ENCODE measurements at regions not wholly inside any gene's neighbourhood (a gene's known extent, or its start where the extent isn't known, plus 50 kb on each side); places are given as distances from the start of the nearest gene placed in this dataset.

GRCh38 chr4:189313861-189314513 is 626.7 kb upstream of the FRG1 start:
- Histone ChIP-seq H3K23ac (ENCODE audit: low read length in 2 of 2) (no peak overlapping the region), H4K91ac (ENCODE audit: low read length) (no peak overlapping the region), H2BK12ac (ENCODE audit: low read length in 2 of 2) (no peak overlapping the region), H2AK5ac (ENCODE audit: low read length, severe bottlenecking) (no peak overlapping the region), H4K8ac (ENCODE audit: low read length) (no peak overlapping the region), H3K27ac (ENCODE audit: low read length, poor library complexity, severe bottlenecking) (no peak overlapping the region), H3K4me2 (ENCODE audit: low read length, poor library complexity, severe bottlenecking) (no peak overlapping the region), H3K4me1 (ENCODE audit: control insufficient read depth, insufficient read depth, low read depth, low read length) (no peaks in the 10 kb centered on the region), H3K4ac (ENCODE audit: low read depth in 1 of 2, low read length in 2 of 2) (no peak overlapping the region), H2BK120ac (ENCODE audit: low read depth, low read length) (no peak overlapping the region), H3K9me3 (ENCODE audit: control insufficient read depth, low read length) (no peaks in the 10 kb centered on the region), H3K9ac (ENCODE audit: low read length) (no peak overlapping the region), H2BK15ac (ENCODE audit: low read depth, poor library complexity, severe bottlenecking) (no peak overlapping the region), H3K14ac (ENCODE audit: low read length in 2 of 2) (no peak overlapping the region), H3K79me1 (replicated peaks; ENCODE audit: low read length, poor library complexity, severe bottlenecking) (no peaks in the 10 kb centered on the region), H3K27me3 (ENCODE audit: control insufficient read depth in 1 of 2, insufficient read depth in 1 of 2, low read length in 2 of 2) (no peaks in the 10 kb centered on the region), H3K18ac (ENCODE audit: low read depth in 1 of 2, low read length in 2 of 2) (no peak overlapping the region), H3K36me3 (ENCODE audit: control insufficient read depth in 1 of 2, insufficient read depth in 2 of 2, low read depth in 1 of 2, low read length in 2 of 2) (no peaks in the 10 kb centered on the region), H3K4me3 (ENCODE audit: insufficient read depth in 1 of 2, low read depth in 1 of 2, low read length in 2 of 2) (no peak overlapping the region), H2BK5ac (ENCODE audit: low read depth, low read length, poor library complexity, severe bottlenecking) (no peak overlapping the region), H2AFZ (ENCODE audit: low read depth, low read length) (no peak overlapping the region)
- no peak for DNase-seq
- 90% methylated on average over 14 of the region's 24 CpGs for WGBS

GRCh38 chr4:189322426-189322825 is 618.2 kb upstream of the FRG1 start:
- 89% methylated on average over 4 of the region's 6 CpGs for WGBS
- Histone ChIP-seq H3K4me3 (ENCODE audit: insufficient read depth in 1 of 2, low read depth in 1 of 2, low read length in 2 of 2) (no peak overlapping the region), H2AFZ (ENCODE audit: low read depth, low read length) (no peak overlapping the region), H4K91ac (ENCODE audit: low read length) (no peak overlapping the region), H3K14ac (ENCODE audit: low read length in 2 of 2) (no peak overlapping the region), H3K23ac (ENCODE audit: low read length in 2 of 2) (no peak overlapping the region), H2BK12ac (ENCODE audit: low read length in 2 of 2) (no peak overlapping the region), H3K79me1 (replicated peaks; ENCODE audit: low read length, poor library complexity, severe bottlenecking) (no peaks in the 10 kb centered on the region), H2BK15ac (ENCODE audit: low read depth, poor library complexity, severe bottlenecking) (no peak overlapping the region), H3K4me1 (ENCODE audit: control insufficient read depth, insufficient read depth, low read depth, low read length) (no peaks in the 10 kb centered on the region), H2AK5ac (ENCODE audit: low read length, severe bottlenecking) (no peak overlapping the region), H3K4me2 (ENCODE audit: low read length, poor library complexity, severe bottlenecking) (no peak overlapping the region), H3K4ac (ENCODE audit: low read depth in 1 of 2, low read length in 2 of 2) (no peak overlapping the region), H3K27ac (ENCODE audit: low read length, poor library complexity, severe bottlenecking) (no peak overlapping the region), H2BK120ac (ENCODE audit: low read depth, low read length) (no peak overlapping the region), H3K9ac (ENCODE audit: low read length) (no peak overlapping the region), H3K9me3 (ENCODE audit: control insufficient read depth, low read length) (peaks cover 17% of the 10 kb centered on the region), H3K18ac (ENCODE audit: low read depth in 1 of 2, low read length in 2 of 2) (no peak overlapping the region), H2BK5ac (ENCODE audit: low read depth, low read length, poor library complexity, severe bottlenecking) (no peak overlapping the region), H4K8ac (ENCODE audit: low read length) (no peak overlapping the region), H3K36me3 (ENCODE audit: control insufficient read depth in 1 of 2, insufficient read depth in 2 of 2, low read depth in 1 of 2, low read length in 2 of 2) (no peaks in the 10 kb centered on the region), H3K27me3 (ENCODE audit: control insufficient read depth in 1 of 2, insufficient read depth in 1 of 2, low read length in 2 of 2) (no peaks in the 10 kb centered on the region)
- DNase-seq = no peak

- Histone ChIP-seq H4K8ac (ENCODE audit: low read length) (no peak overlapping the region), H2AK5ac (ENCODE audit: low read length, severe bottlenecking) (no peak overlapping the region), H3K4me1 (ENCODE audit: control insufficient read depth, insufficient read depth, low read depth, low read length) (no peaks in the 10 kb centered on the region), H3K27ac (ENCODE audit: low read length, poor library complexity, severe bottlenecking) (no peak overlapping the region), H2BK5ac (ENCODE audit: low read depth, low read length, poor library complexity, severe bottlenecking) (no peak overlapping the region), H3K23ac (ENCODE audit: low read length in 2 of 2) (no peak overlapping the region), H3K9ac (ENCODE audit: low read length) (no peak overlapping the region), H3K79me1 (replicated peaks; ENCODE audit: low read length, poor library complexity, severe bottlenecking) (no peaks in the 10 kb centered on the region), H4K91ac (ENCODE audit: low read length) (no peak overlapping the region), H3K9me3 (ENCODE audit: control insufficient read depth, low read length) (peaks cover 31% of the 10 kb centered on the region), H3K4ac (ENCODE audit: low read depth in 1 of 2, low read length in 2 of 2) (no peak overlapping the region), H2BK120ac (ENCODE audit: low read depth, low read length) (no peak overlapping the region), H3K18ac (ENCODE audit: low read depth in 1 of 2, low read length in 2 of 2) (no peak overlapping the region), H2BK12ac (ENCODE audit: low read length in 2 of 2) (no peak overlapping the region), H2BK15ac (ENCODE audit: low read depth, poor library complexity, severe bottlenecking) (no peak overlapping the region), H3K4me2 (ENCODE audit: low read length, poor library complexity, severe bottlenecking) (no peak overlapping the region), H3K27me3 (ENCODE audit: control insufficient read depth in 1 of 2, insufficient read depth in 1 of 2, low read length in 2 of 2) (no peaks in the 10 kb centered on the region), H3K36me3 (ENCODE audit: control insufficient read depth in 1 of 2, insufficient read depth in 2 of 2, low read depth in 1 of 2, low read length in 2 of 2) (no peaks in the 10 kb centered on the region), H3K4me3 (ENCODE audit: insufficient read depth in 1 of 2, low read depth in 1 of 2, low read length in 2 of 2) (no peak overlapping the region), H2AFZ (ENCODE audit: low read depth, low read length) (no peak overlapping the region), H3K14ac (ENCODE audit: low read length in 2 of 2) (no peak overlapping the region)
- WGBS = 91% methylated on average over 3 of the region's 3 CpGs
- DNase-seq = no peak
Measured at GRCh38 chr4:189341881-189342280, 598.8 kb upstream of the FRG1 start.

GRCh38 chr4:189355590-189355989 is 585.1 kb upstream of the FRG1 start:
- Histone ChIP-seq H2AFZ (ENCODE audit: low read depth, low read length) (no peak overlapping the region), H3K9ac (ENCODE audit: low read length) (no peak overlapping the region), H4K8ac (ENCODE audit: low read length) (no peak overlapping the region), H3K36me3 (ENCODE audit: control insufficient read depth in 1 of 2, insufficient read depth in 2 of 2, low read depth in 1 of 2, low read length in 2 of 2) (no peaks in the 10 kb centered on the region), H3K27me3 (ENCODE audit: control insufficient read depth in 1 of 2, insufficient read depth in 1 of 2, low read length in 2 of 2) (no peaks in the 10 kb centered on the region), H2BK12ac (ENCODE audit: low read length in 2 of 2) (no peak overlapping the region), H3K4me3 (ENCODE audit: insufficient read depth in 1 of 2, low read depth in 1 of 2, low read length in 2 of 2) (no peak overlapping the region), H3K4ac (ENCODE audit: low read depth in 1 of 2, low read length in 2 of 2) (no peak overlapping the region), H3K79me1 (replicated peaks; ENCODE audit: low read length, poor library complexity, severe bottlenecking) (no peaks in the 10 kb centered on the region), H3K14ac (ENCODE audit: low read length in 2 of 2) (no peak overlapping the region), H3K4me2 (ENCODE audit: low read length, poor library complexity, severe bottlenecking) (no peak overlapping the region), H3K23ac (ENCODE audit: low read length in 2 of 2) (no peak overlapping the region), H2AK5ac (ENCODE audit: low read length, severe bottlenecking) (no peak overlapping the region), H3K27ac (ENCODE audit: low read length, poor library complexity, severe bottlenecking) (no peak overlapping the region), H2BK5ac (ENCODE audit: low read depth, low read length, poor library complexity, severe bottlenecking) (no peak overlapping the region), H4K91ac (ENCODE audit: low read length) (no peak overlapping the region), H3K18ac (ENCODE audit: low read depth in 1 of 2, low read length in 2 of 2) (no peak overlapping the region), H3K4me1 (ENCODE audit: control insufficient read depth, insufficient read depth, low read depth, low read length) (no peaks in the 10 kb centered on the region), H2BK120ac (ENCODE audit: low read depth, low read length) (no peak overlapping the region), H2BK15ac (ENCODE audit: low read depth, poor library complexity, severe bottlenecking) (no peak overlapping the region), H3K9me3 (ENCODE audit: control insufficient read depth, low read length) (peaks cover 7% of the 10 kb centered on the region)
- 89% methylated on average over 33 of the region's 33 CpGs for WGBS
- DNase-seq = no peak
